K562 (cell line): ENCODE measurements at regions not wholly inside any gene's neighbourhood (a gene's known extent, or its start where the extent isn't known, plus 50 kb on each side); places are given as distances from the start of the nearest gene placed in this dataset.

Source experiments
- ARID1B ChIP-seq: fragments of 450-650 bp; IDR thresholded peaks from 2 replicates; pipeline ENCODE4 v1.6.1; 2016; ENCODE audit warnings: antibody characterized with exemption, mild to moderate bottlenecking, inconsistent platforms
- CTBP1 ChIP-seq: fragments of 450-650 bp; IDR thresholded peaks from 2 replicates; pipeline ENCODE4 v1.6.1; 2016; ENCODE audit warnings: borderline replicate concordance
- CTCFL ChIP-seq: IDR thresholded peaks from 2 replicates; pipeline ENCODE4 v1.6.1; 2011; ENCODE audit warnings: borderline replicate concordance, low read depth, mild to moderate bottlenecking, moderate library complexity, low read length; ENCODE audit not compliant: insufficient read depth, poor library complexity, severe bottlenecking
- ETV1 ChIP-seq: fragments of 450-650 bp; conservative IDR thresholded peaks from 2 replicates; pipeline ENCODE4 v1.6.1; 2016; ENCODE audit warnings: missing genetic modification characterization, control low read depth, low read depth, missing compliant biosample characterization
- ID3 ChIP-seq, 2 experiments: fragments of 250-450 bp in 1 of 2; fragments of 450-650 bp in 1 of 2; sonication (Bioruptor Pico) in 1 of 2; IDR thresholded peaks; 2 replicates each; pipeline versions ENCODE4 v1.6.1 to v1.8.0; 2016 to 2021; ENCODE audit warnings: mild to moderate bottlenecking in 2 of 2, moderate library complexity in 2 of 2, missing compliant biosample characterization in 1 of 2, missing genetic modification characterization in 1 of 2
- NONO ChIP-seq, 2 experiments: fragments of 200-400 bp in 1 of 2; fragments of 450-650 bp in 1 of 2; formaldehyde crosslinking in 1 of 2; IDR thresholded peaks; 2 replicates each; pipeline ENCODE4 v1.6.1; 2017; ENCODE audit warnings: low read depth in 2 of 2, mild to moderate bottlenecking in 2 of 2, moderate library complexity in 2 of 2, low read length in 1 of 2
- PBX2 ChIP-seq, 2 experiments: IDR thresholded peaks in 1 of 2; conservative IDR thresholded peaks in 1 of 2; 2 replicates each; pipeline ENCODE4 v1.6.1; 2016; ENCODE audit warnings: low read depth in 2 of 2, mild to moderate bottlenecking in 1 of 2, missing compliant biosample characterization in 1 of 2, missing genetic modification characterization in 1 of 2, moderate library complexity in 1 of 2
- POLR2A ChIP-seq: fragments of 450-650 bp; conservative IDR thresholded peaks from 2 replicates; pipeline ENCODE4 v1.6.1; 2016
- RCOR1 ChIP-seq, 2 experiments: IDR thresholded peaks; 2 replicates each; pipeline ENCODE4 v1.6.1; 2012; ENCODE audit warnings: low read depth in 2 of 2, low read length in 2 of 2, borderline replicate concordance in 1 of 2, improper control_type of control experiment in 1 of 2
- SFPQ ChIP-seq: fragments of 200-400 bp; formaldehyde crosslinking; IDR thresholded peaks from 2 replicates; pipeline ENCODE4 v1.6.1; 2017; ENCODE audit warnings: mild to moderate bottlenecking, low read depth, low read length, moderate library complexity
- ZBED1 ChIP-seq: IDR thresholded peaks from 2 replicates; pipeline ENCODE4 v1.6.1; 2014
- ZC3H4 ChIP-seq: sonication (generic); formaldehyde crosslinking; IDR thresholded peaks from 2 replicates; pipeline ENCODE4 v1.9.0; 2021; ENCODE audit warnings: missing genetic modification reagents, borderline replicate concordance
- ZNF512 ChIP-seq: IDR thresholded peaks from 2 replicates; pipeline ENCODE4 v1.6.1; 2016; ENCODE audit warnings: missing genetic modification characterization, missing compliant biosample characterization
- ZNF75A ChIP-seq: fragments of 450-650 bp; formaldehyde crosslinking; IDR thresholded peaks from 2 replicates; pipeline ENCODE4 v1.4.0; 2020; ENCODE audit warnings: mild to moderate bottlenecking

- TF ChIP-seq SFPQ, result no peak
- TF ChIP-seq CTCFL, result no peak
- peak; percentile 4; the same call in 1 of the 2 replicates for TF ChIP-seq ARID1B
- no peak for TF ChIP-seq ZNF512 (tag)
- peak; percentile 10; the same call in 1 of the 2 replicates for TF ChIP-seq CTBP1
- no peak for TF ChIP-seq ETV1 (tag)
- no peak for TF ChIP-seq NONO (IDR thresholded peaks at IDR 0.05; ENCODE audit: low read depth in 2 of 2, low read length in 1 of 2)
- TF ChIP-seq ZC3H4, result no peak
- TF ChIP-seq ZNF75A (CRISPR knock-in tag), result no peak
- no peak for TF ChIP-seq ID3 (CRISPR knock-in tag; IDR thresholded peaks at IDR 0.05)
- no peak for TF ChIP-seq ID3 (tag; IDR thresholded peaks at IDR 0.05)
- TF ChIP-seq ZBED1, result no peak
- peak in 1 of 2 experiments; percentile 73; a peak in 2 of 4 replicates for TF ChIP-seq RCOR1 (IDR thresholded peaks at IDR 0.05; ENCODE audit: borderline replicate concordance in 1 of 2, low read depth in 2 of 2, low read length in 2 of 2)
- TF ChIP-seq PBX2 (CRISPR knock-in tag; IDR thresholded peaks at IDR 0.05; ENCODE audit: low read depth), result no peak
- peak; percentile 67 for TF ChIP-seq PBX2 (tag; conservative IDR thresholded peaks at IDR 0.05; ENCODE audit: low read depth)
- TF ChIP-seq POLR2A, result no peak
Measured at GRCh38 chr4:10346023-10346422, 111.2 kb downstream of the ZNF518B start (continued).
